Breast epithelium (tissue), 4 donors: ENCODE measurements at regions not wholly inside any gene's neighbourhood (a gene's known extent, or its start where the extent isn't known, plus 50 kb on each side); places are given as distances from the start of the nearest gene placed in this dataset.

ENCODE experiments used
- DNase-seq, 2 donors: peaks; one replicate each; pipeline ENCODE4 v3.0.0-alpha.2; 2019; ENCODE audit warnings: low spot score in 2 of 2
- H3K27ac ChIP-seq, 2 donors: fragments of 200-600 bp; sonication (generic) in 1 of 2; one replicate each; pipeline ENCODE4 v1.5.1; 2016 to 2019; ENCODE audit warnings: mild to moderate bottlenecking in 1 of 2
- H3K27me3 ChIP-seq, 2 donors: fragments of 200-600 bp; sonication (generic) in 1 of 2; one replicate each; pipeline versions ENCODE4 v1.5.1 to v1.6.0; 2017 to 2019; ENCODE audit warnings: control low read depth in 1 of 2, mild to moderate bottlenecking in 1 of 2
- H3K36me3 ChIP-seq: fragments of 200-600 bp; one replicate; pipeline ENCODE4 v1.5.1; 2019
- H3K4me1 ChIP-seq, 2 donors: fragments of 200-600 bp; sonication (generic); one replicate each; pipeline ENCODE4 v1.5.1; 2016 to 2019; ENCODE audit warnings: control low read depth in 1 of 2
- H3K4me3 ChIP-seq, 3 donors: fragments of 200-600 bp; sonication (generic); 1 replicate in 2 of 3; 2 replicates in 1 of 3; pipeline ENCODE4 v1.5.1; 2016 to 2019; ENCODE audit warnings: mild to moderate bottlenecking in 3 of 3, moderate library complexity in 2 of 3
- H3K9me3 ChIP-seq, 2 donors: fragments of 200-600 bp; sonication (generic) in 1 of 2; one replicate each; pipeline ENCODE4 v1.5.1; 2016 to 2019; ENCODE audit warnings: control low read depth in 1 of 2
- CTCF ChIP-seq, 3 donors: fragments of 450-650 bp; IDR thresholded peaks; one replicate each; pipeline ENCODE4 v1.5.1; 2016 to 2017; ENCODE audit warnings: antibody characterized with exemption in 3 of 3, mild to moderate bottlenecking in 3 of 3, moderate library complexity in 3 of 3
- POLR2A ChIP-seq: fragments of 450-650 bp; IDR thresholded peaks from one replicate; pipeline ENCODE4 v1.6.1; 2016; ENCODE audit warnings: antibody characterized with exemption, mild to moderate bottlenecking, moderate library complexity
- POLR2AphosphoS5 ChIP-seq, 3 donors: sonication (generic); formaldehyde crosslinking; IDR thresholded peaks; one replicate each; pipeline ENCODE4 v1.6.1; 2017; ENCODE audit warnings: antibody characterized with exemption in 3 of 3
- intact Hi-C: fragments of 100-400 bp; cut with DNase I; formaldehyde crosslinking; loops from one replicate; pipeline ENCODE4 v1.15.1; 2023; ENCODE audit warnings: low total_unique reads

GRCh38 chr9:117784996-117785395, 80.8 kb downstream of the TLR4 start:
- TF ChIP-seq POLR2A: no peak
- TF ChIP-seq CTCF (IDR thresholded peaks at IDR 0.05): no peak
- no peak for TF ChIP-seq POLR2AphosphoS5 (IDR thresholded peaks at IDR 0.05)
- Histone ChIP-seq H3K4me3 (no peak overlapping the region), H3K27me3 (no peaks in the 10 kb centered on the region), H3K4me1 (no peaks in the 10 kb centered on the region), H3K9me3 (no peaks in the 10 kb centered on the region), H3K36me3 (no peaks in the 10 kb centered on the region), H3K27ac (no peak overlapping the region)
- no peak for DNase-seq
- intact Hi-C loops: no loop called here

GRCh38 chr9:117787746-117788145, 83.5 kb downstream of the TLR4 start:
- Histone ChIP-seq H3K9me3 (peaks cover 0 to 6% of the 10 kb centered on the region in 2 donors), H3K4me1 (no peaks in the 10 kb centered on the region), H3K27ac (no peak overlapping the region), H3K36me3 (no peaks in the 10 kb centered on the region), H3K4me3 (no peak overlapping the region), H3K27me3 (no peaks in the 10 kb centered on the region)
- intact Hi-C loops: no loop called here
- no peak for DNase-seq
- TF ChIP-seq POLR2AphosphoS5 (IDR thresholded peaks at IDR 0.05): no peak
- no peak for TF ChIP-seq POLR2A
- no peak for TF ChIP-seq CTCF (IDR thresholded peaks at IDR 0.05)

- Histone ChIP-seq H3K9me3 (peaks cover 0 to 6% of the 10 kb centered on the region in 2 donors), H3K4me3 (no peak overlapping the region), H3K27me3 (no peaks in the 10 kb centered on the region), H3K36me3 (no peaks in the 10 kb centered on the region), H3K27ac (no peak overlapping the region), H3K4me1 (no peaks in the 10 kb centered on the region)
- TF ChIP-seq POLR2A (no peak), POLR2AphosphoS5 (IDR thresholded peaks at IDR 0.05) (no peak), CTCF (IDR thresholded peaks at IDR 0.05) (no peak)
- intact Hi-C loops: no loop called here
- DNase-seq: no peak
These were observed 91.1 kb downstream of the TLR4 start for GRCh38 chr9:117795271-117795670.

DNA sequence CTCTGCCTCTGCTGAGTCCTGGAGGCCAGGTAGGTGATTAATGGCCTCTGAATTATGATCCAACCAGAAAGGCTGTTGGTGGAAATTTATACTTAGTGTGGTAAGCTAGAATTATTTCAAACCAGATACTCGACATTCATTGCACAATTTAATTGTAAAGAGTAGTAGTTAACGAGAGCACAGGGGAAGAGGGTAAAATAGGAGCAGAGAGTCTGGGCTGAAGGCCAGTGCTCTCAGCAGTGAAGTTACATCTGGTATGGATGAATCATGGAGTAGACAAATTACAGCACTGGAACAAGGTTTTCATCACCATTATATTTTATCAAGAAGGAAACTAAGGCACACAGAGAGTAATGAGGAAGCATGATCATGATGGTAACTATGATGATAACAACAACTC, 92.5 kb downstream of the TLR4 start:
- no peaks in the 10 kb centered on the region for H3K4me1 ChIP-seq
- no peaks in the 10 kb centered on the region for H3K36me3 ChIP-seq
- DNase-seq: no peak
- H3K27ac ChIP-seq: no peak overlapping the region
- H3K9me3 ChIP-seq: peaks cover 0 to under 1% of the 10 kb centered on the region in 2 donors
- intact Hi-C loops: no loop called here
- no peaks in the 10 kb centered on the region for H3K27me3 ChIP-seq
- TF ChIP-seq POLR2AphosphoS5 (IDR thresholded peaks at IDR 0.05): no peak
- no peak for TF ChIP-seq POLR2A
- TF ChIP-seq CTCF (IDR thresholded peaks at IDR 0.05): no peak
- no peak overlapping the region for H3K4me3 ChIP-seq

DNA sequence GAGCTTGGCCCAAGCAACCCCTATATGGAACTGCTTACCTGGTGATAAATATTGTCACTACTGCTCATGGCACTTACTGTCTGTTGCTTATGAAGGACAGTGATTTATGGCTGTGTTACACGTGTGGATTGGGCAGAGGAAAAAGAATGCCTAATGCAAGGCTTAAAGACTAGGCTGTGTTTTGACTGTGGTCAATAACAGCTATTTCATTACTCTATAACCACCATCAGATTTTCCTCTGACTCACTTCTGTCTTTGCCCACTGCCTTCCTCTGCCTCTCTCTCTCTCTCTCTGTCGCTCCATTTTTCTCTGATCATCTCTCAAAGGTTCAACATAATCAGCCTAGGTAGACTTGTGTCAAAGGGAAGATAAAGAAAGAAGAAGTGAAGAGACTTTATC, 96.2 kb downstream of the TLR4 start:
- H3K4me1 ChIP-seq: no peaks in the 10 kb centered on the region
- H3K27ac ChIP-seq: no peak overlapping the region
- H3K36me3 ChIP-seq: no peaks in the 10 kb centered on the region
- TF ChIP-seq CTCF (IDR thresholded peaks at IDR 0.05): no peak
- TF ChIP-seq POLR2A: no peak
- TF ChIP-seq POLR2AphosphoS5 (IDR thresholded peaks at IDR 0.05): no peak
- DNase-seq: no peak
- no peaks in the 10 kb centered on the region for H3K27me3 ChIP-seq
- H3K9me3 ChIP-seq: no peaks in the 10 kb centered on the region
- H3K4me3 ChIP-seq: no peak overlapping the region
- intact Hi-C loops: no loop called here
